ENCODE measurements at regions not wholly inside any gene's neighbourhood (a gene's known extent, or its start where the extent isn't known, plus 50 kb on each side); places are given as distances from the start of the nearest gene placed in this dataset.

- no peak overlapping the region for H3K27ac ChIP-seq (replicated peaks)
- no peaks in the 10 kb centered on the region for H3K27me3 ChIP-seq (ENCODE audit: insufficient read depth, poor library complexity, severe bottlenecking)
- no peak overlapping the region for H3K4me3 ChIP-seq (replicated peaks; ENCODE audit: insufficient read depth, low read length)
- TF ChIP-seq POLR2AphosphoS5 (IDR thresholded peaks at IDR 0.05; ENCODE audit: low read depth) = no peak
- TF ChIP-seq, protein P1, sequence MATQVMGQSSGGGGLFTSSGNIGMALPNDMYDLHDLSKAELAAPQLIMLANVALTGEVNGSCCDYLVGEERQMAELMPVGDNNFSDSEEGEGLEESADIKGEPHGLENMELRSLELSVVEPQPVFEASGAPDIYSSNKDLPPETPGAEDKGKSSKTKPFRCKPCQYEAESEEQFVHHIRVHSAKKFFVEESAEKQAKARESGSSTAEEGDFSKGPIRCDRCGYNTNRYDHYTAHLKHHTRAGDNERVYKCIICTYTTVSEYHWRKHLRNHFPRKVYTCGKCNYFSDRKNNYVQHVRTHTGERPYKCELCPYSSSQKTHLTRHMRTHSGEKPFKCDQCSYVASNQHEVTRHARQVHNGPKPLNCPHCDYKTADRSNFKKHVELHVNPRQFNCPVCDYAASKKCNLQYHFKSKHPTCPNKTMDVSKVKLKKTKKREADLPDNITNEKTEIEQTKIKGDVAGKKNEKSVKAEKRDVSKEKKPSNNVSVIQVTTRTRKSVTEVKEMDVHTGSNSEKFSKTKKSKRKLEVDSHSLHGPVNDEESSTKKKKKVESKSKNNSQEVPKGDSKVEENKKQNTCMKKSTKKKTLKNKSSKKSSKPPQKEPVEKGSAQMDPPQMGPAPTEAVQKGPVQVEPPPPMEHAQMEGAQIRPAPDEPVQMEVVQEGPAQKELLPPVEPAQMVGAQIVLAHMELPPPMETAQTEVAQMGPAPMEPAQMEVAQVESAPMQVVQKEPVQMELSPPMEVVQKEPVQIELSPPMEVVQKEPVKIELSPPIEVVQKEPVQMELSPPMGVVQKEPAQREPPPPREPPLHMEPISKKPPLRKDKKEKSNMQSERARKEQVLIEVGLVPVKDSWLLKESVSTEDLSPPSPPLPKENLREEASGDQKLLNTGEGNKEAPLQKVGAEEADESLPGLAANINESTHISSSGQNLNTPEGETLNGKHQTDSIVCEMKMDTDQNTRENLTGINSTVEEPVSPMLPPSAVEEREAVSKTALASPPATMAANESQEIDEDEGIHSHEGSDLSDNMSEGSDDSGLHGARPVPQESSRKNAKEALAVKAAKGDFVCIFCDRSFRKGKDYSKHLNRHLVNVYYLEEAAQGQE (IDR thresholded peaks at IDR 0.05; ENCODE audit: insufficient replicate concordance, low read depth) = no peak
- no peak for TF ChIP-seq CTCF (IDR thresholded peaks at IDR 0.05; ENCODE audit: insufficient read depth, low read length)
- TF ChIP-seq GABPA (IDR thresholded peaks at IDR 0.05; ENCODE audit: low read depth) = no peak
- no peak for TF ChIP-seq SPI1 (IDR thresholded peaks at IDR 0.05; ENCODE audit: borderline replicate concordance, low read depth)
- DNase-seq (ENCODE audit: low read depth in 1 of 2, low spot score in 1 of 2) = no peak
These were observed 350.0 kb upstream of the ISL1 start for GRCh38 chr5:51033215-51033614.

DNA sequence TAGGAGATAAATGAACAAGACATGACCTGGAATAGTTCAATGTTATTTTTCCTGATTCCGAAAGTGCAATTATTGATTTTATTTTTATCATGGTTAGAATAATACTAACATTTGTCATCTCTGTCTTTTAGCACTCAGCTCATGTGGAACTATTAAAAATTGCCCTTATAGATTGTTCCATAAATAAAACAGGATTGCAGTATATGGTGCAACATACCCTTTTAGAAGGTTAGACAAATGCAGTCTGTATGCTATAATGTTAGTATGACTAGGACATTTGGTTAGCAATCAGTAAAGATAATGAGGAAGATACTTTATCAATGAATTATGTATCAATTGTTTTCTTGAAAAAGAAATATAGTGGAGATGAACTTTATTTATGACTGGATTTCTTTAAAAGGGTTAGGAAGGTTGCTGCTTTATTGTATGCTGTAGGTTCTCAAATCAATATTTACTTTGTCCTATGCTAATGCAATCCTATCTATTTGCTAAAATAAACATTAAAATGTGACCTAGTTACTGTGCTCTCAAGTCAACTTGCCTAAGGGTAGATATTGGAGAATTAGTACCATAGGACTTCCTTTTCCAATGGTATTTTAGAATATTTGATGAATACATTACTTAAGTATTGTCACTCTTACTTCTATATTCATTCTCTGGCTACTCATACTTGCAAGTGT is 348.9 kb upstream of the ISL1 start:
- Histone ChIP-seq H3K4me3 (replicated peaks; ENCODE audit: insufficient read depth, low read length) (no peak overlapping the region), H3K27ac (replicated peaks) (no peak overlapping the region), H3K27me3 (ENCODE audit: insufficient read depth, poor library complexity, severe bottlenecking) (no peaks in the 10 kb centered on the region)
- DNase-seq (ENCODE audit: low read depth in 1 of 2, low spot score in 1 of 2) = no peak
- TF ChIP-seq GABPA (IDR thresholded peaks at IDR 0.05; ENCODE audit: low read depth) = no peak
- no peak for TF ChIP-seq CTCF (IDR thresholded peaks at IDR 0.05; ENCODE audit: insufficient read depth, low read length)
- TF ChIP-seq SPI1 (IDR thresholded peaks at IDR 0.05; ENCODE audit: borderline replicate concordance, low read depth) = no peak
- TF ChIP-seq POLR2AphosphoS5 (IDR thresholded peaks at IDR 0.05; ENCODE audit: low read depth) = no peak
- TF ChIP-seq, protein P1 (IDR thresholded peaks at IDR 0.05; ENCODE audit: insufficient replicate concordance, low read depth) = no peak

DNA sequence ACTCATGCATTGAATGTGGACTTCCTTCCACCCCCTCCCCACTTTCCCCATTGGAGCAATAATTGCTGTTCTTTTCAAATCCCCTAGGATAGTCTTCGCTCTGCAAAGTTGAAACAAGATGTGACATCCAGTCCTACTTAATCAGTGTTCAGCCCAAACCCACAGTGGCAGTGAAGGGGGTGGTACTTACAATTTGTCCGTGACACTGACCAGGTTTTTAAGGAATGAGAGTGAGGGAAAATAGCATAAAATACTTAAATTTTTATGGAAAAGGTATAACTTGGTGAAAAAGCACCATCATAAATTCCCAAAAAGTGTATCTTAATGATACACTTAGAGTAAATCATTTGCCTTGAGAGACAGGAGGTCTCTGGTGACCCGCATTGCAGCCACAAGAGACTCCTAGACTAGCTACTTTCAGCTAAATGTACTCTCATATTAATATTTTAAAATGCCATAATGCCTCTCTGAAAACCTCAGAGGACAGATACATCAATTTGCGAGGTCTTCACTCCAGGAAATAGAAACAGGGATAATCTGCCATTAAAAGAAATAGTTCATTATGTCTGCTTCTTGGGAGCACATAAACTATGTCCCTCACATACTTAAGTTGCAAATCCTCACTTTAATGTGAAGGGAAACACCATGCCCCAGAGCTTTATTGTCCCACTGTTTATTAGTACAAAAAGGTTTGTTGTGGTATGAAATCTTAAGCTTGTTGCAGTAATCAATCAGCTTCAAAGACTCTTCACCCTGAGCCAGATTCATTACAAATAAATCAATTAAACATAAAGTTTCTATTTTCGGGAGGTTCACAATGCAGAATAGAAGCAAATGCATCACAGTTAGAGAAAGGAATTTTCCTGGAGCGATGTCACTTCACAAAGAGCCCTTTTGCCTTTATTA is 343.6 kb upstream of the ISL1 start:
- TF ChIP-seq SPI1 (IDR thresholded peaks at IDR 0.05; ENCODE audit: borderline replicate concordance, low read depth) (no peak), CTCF (IDR thresholded peaks at IDR 0.05; ENCODE audit: insufficient read depth, low read length) (no peak), POLR2AphosphoS5 (IDR thresholded peaks at IDR 0.05; ENCODE audit: low read depth) (no peak), GABPA (IDR thresholded peaks at IDR 0.05; ENCODE audit: low read depth) (no peak)
- TF ChIP-seq, protein P1 (IDR thresholded peaks at IDR 0.05; ENCODE audit: insufficient replicate concordance, low read depth) = no peak
- Histone ChIP-seq H3K4me3 (replicated peaks; ENCODE audit: insufficient read depth, low read length) (no peak overlapping the region), H3K27ac (replicated peaks) (no peak overlapping the region), H3K27me3 (ENCODE audit: insufficient read depth, poor library complexity, severe bottlenecking) (no peaks in the 10 kb centered on the region)
- DNase-seq (ENCODE audit: low read depth in 1 of 2, low spot score in 1 of 2) = no peak
